ENCODE measurements at regions not wholly inside any gene's neighbourhood (a gene's known extent, or its start where the extent isn't known, plus 50 kb on each side); places are given as distances from the start of the nearest gene placed in this dataset.

DNA sequence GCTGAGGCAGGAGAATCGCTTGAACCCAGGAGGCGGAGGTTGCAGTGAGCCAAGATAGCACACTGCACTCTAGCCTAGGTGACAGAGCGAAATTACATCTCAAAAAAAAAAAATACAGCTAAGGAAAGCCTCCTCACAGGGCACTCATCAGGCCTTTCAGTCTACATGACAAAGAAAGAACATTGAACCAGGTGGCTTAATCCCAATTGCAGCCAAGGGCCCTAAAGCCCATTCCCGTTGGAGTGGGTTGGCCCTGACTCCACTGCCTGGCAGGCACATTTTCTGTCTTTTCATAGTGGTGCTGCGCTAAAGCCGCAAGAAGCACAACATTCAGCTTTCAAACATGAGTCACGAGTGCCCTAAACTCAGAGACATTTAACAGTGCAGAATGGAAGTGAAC, 372.5 kb downstream of the RNF144A start:
- no peak for DNase-seq (ENCODE audit: low read depth)
- TF ChIP-seq CTCF (IDR thresholded peaks at IDR 0.05; ENCODE audit: low read length, missing control alignments) = no peak

DNA sequence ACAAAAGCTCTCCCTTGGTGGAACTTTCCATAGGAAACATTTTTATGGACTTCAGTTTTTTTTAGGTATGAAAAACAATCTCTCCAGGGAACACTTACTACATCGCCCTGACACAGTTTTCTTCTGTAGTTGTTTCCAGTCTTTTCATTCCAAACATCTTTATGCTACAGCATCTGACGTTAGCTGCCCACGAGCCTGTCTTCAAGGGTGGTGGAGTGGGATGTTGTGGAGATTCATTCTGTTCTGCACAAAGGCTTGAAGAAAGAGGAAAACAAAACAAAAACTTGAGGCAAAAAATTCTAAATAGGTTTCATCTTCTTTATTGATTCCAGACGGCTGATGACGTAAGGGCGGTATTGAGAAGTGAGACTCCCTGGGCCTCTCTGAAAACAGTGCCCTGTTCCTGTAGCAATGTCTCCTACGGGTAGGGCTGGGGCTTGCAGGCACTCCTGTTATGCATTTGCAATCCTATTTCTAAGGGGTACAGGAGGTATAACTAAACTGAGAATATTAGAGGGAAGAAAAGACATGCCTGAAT, 375.0 kb downstream of the RNF144A start:
- H3K4me3 ChIP-seq (replicated peaks; ENCODE audit: low read depth, low read length) = no peak overlapping the region
- no peak for TF ChIP-seq CTCF (IDR thresholded peaks at IDR 0.05; ENCODE audit: low read length, missing control alignments)
- no peak for DNase-seq (ENCODE audit: low read depth)

More for the DNA sequence above, 372.5 kb downstream of the RNF144A start:
- H3K4me3 ChIP-seq (replicated peaks; ENCODE audit: low read depth, low read length) = no peak overlapping the region

GRCh38 chr2:7309582-7309981, 392.4 kb downstream of the RNF144A start:
- no peak for TF ChIP-seq CTCF (IDR thresholded peaks at IDR 0.05; ENCODE audit: low read length, missing control alignments)

DNA sequence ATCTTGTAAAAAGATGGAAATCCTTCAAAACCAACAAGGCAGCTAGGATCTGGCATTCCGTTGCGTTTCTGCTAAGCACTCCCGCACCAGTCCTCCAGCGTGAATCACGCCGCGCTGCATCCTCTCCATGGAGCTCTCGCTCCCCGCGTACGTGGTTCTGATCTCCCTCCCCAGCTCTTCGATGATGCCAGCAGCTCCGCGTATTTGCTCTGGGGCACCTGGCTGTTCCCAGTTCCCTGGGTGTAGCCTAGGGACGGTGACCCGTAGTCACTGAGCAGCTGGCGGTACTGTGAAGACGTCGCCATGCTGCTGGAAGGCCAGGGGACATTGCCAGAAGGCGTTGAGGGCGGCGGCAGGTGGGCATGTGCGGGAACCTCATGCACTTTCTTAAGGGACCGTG, 407.5 kb downstream of the RNF144A start:
- DNase-seq (ENCODE audit: low read depth) = no peak
- no peak for TF ChIP-seq CTCF (IDR thresholded peaks at IDR 0.05; ENCODE audit: low read length, missing control alignments)
- H3K4me3 ChIP-seq (replicated peaks; ENCODE audit: low read depth, low read length) = no peak overlapping the region

More at GRCh38 chr2:7309582-7309981, 392.4 kb downstream of the RNF144A start:
- no peak for DNase-seq (ENCODE audit: low read depth)
- no peak overlapping the region for H3K4me3 ChIP-seq (replicated peaks; ENCODE audit: low read depth, low read length)

- no peak for TF ChIP-seq CTCF (IDR thresholded peaks at IDR 0.05; ENCODE audit: low read length, missing control alignments)
- DNase-seq (ENCODE audit: low read depth) = no peak
- H3K4me3 ChIP-seq (replicated peaks; ENCODE audit: low read depth, low read length) = no peak overlapping the region
Observed at GRCh38 chr2:7325186-7325585, 408.0 kb downstream of the RNF144A start.

GRCh38 chr2:7329465-7329864, 412.3 kb downstream of the RNF144A start:
- no peak for TF ChIP-seq CTCF (IDR thresholded peaks at IDR 0.05; ENCODE audit: low read length, missing control alignments)
- no peak for DNase-seq (ENCODE audit: low read depth)
- no peak overlapping the region for H3K4me3 ChIP-seq (replicated peaks; ENCODE audit: low read depth, low read length)

GRCh38 chr2:7333189-7333765, 416.1 kb downstream of the RNF144A start:
- no peak for TF ChIP-seq CTCF (IDR thresholded peaks at IDR 0.05; ENCODE audit: low read length, missing control alignments)
- no peak overlapping the region for H3K4me3 ChIP-seq (replicated peaks; ENCODE audit: low read depth, low read length)
- DNase-seq (ENCODE audit: low read depth) = no peak

Data from fibroblast of pulmonary artery (primary cell).